ENCODE measurements at regions not wholly inside any gene's neighbourhood (a gene's known extent, or its start where the extent isn't known, plus 50 kb on each side); places are given as distances from the start of the nearest gene placed in this dataset.

DNA sequence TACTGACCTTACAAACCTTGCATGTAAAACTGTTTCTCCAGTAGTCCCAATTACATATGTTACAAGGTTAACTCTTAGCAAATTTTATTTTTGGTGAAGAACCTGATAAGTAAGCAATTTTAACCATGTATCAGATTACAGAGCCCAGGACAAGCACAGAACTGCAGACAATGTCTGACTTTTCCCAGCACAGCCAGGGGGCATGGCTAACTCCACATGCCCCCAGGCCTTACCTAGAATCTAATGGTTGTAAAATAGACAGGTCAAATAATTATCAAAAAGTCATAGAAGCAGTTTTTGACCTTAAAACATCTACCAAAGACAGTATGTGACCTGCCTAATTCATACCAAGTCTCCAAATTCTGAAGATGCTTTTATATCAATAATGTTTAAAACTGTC is 364.1 kb downstream of the FOXO1 start:
- DNase-seq (ENCODE audit: low spot score): no peak

DNA sequence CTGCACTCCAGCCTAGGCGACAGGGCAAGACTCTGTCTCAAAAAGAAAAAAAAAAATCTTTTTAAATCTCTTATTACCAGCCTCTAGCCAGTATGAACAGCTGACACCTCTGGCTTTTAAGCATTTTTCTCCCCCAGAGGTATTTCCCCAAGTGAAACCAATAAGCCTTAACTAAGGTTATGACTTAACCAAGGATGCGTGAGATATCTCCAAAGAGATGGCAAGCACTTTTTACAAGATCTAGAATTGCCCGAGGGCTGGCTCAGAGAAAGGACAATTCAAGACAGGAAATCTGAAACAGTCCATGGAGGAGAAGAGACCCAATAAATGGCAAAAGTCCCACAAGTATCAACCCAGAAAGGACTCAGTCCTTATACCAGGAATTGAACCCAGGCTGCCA is 362.1 kb downstream of the FOXO1 start:
- no peak for DNase-seq (ENCODE audit: low spot score)

DNA sequence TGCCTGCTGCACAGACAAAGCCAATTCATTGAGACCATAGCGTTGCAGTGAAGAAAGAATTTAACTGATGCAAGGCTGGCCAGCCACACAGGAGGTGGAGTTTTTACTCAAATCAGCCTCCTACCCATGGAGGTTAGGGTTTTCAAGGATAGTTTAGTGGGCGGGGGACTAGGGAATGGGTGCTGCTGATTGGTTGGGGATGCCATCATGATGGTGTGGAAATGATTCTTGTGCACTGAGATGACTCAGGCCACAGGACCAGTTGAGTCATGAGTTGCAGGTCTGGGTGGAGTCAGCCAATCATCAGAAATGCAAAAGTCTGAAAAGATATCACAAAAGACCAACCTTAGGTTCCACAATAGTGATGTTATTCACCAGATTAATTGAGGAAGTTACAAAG is 359.6 kb downstream of the FOXO1 start:
- no peak for DNase-seq (ENCODE audit: low spot score)

DNA sequence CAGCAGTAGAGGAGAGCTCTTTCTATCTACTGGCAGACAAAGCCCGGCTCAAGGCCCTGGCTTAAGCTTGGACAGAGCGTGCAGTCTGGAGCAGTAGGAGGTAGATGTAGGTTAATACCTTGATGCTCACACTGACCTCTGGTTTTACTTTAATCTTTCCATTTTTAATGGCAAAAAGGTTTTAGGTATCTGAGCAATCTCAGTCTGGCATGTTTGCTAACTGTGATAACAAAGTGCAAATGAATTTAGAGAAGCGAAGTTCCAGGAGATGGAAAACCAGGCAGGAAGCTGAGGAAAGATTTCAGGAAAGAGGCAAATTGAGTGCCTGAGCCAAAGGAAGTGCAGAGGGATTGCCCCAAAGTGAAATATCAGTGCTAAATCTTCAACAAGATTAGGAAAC is 356.6 kb downstream of the FOXO1 start:
- no peak for DNase-seq (ENCODE audit: low spot score)

DNA sequence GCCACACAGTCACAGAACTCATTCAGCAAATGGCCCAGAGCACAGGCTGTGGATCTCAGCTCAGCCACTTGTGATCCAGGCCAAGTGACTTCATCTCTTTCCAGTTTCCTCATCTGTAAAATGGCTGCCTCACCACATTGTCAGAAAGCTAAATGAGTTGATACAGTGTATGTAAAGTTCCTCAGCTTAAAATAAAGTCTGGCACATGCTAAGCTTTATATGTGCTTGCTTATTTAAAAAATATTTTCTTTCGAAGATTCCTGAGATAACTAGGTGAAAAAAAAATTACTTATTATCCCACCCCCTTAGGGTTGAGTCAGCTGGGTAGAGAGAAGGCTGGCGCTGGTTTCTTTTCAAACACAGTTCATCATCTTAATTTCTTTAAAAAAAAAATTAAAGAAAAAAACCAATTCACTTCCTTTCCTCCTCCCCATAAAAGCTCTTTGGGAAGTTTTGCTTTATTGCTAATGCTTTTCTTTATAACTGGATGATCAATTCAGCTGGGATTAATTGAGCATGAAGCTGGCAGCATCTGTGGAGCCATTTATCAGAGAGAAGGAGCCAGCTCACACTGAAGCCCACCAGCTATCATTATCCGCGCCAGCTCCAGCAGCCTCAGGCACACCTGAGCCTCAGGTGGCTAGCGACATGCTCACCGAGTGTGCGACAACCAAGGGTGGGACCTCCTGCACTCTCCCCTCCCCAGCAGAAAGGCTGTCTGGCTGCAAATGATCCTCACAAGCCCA is 354.9 kb downstream of the FOXO1 start:
- DNase-seq (ENCODE audit: low spot score): no peak

DNA sequence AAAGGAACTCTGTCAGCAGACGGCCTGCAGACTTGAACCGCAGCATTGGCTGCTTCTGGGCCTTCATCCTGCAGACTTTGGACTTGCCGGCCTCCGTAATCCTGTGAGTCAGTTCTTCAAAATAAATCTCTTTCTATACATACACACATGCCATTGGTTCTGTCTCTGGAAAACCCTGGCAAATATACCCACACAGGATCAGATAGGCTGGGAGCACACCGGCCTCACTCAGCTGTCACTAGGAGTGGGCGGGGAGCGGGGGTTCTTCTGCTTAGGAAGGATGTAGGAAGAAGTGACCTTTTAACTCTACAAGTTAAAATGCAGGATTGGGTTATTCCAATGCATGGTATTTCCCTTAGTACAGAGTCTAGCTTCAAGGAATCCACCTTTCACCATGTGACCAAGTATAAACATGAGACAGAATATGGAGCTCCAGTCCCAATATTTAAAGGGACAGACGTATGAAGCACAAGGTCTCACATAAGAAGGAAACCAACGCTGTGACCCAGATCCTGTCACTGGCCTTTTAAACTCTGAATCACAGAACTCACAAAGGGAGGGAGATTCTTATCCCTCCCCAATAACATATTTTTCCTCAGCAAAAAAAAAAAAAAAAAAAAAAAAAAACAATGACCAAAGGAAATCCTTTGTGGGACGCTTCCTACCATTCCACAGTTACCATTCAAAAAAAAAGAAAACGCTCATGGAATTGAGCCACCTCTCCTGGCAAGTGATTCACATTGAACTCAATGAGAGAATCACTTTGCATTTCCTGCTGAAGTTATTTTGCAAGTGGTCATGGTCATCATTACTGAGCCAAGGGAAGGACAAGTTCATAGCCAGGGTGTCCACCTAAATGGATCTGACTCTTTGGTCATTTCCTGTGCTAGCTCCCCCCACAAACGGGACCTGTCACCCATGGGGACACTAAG is 352.9 kb downstream of the FOXO1 start:
- no peak for DNase-seq (ENCODE audit: low spot score)

DNA sequence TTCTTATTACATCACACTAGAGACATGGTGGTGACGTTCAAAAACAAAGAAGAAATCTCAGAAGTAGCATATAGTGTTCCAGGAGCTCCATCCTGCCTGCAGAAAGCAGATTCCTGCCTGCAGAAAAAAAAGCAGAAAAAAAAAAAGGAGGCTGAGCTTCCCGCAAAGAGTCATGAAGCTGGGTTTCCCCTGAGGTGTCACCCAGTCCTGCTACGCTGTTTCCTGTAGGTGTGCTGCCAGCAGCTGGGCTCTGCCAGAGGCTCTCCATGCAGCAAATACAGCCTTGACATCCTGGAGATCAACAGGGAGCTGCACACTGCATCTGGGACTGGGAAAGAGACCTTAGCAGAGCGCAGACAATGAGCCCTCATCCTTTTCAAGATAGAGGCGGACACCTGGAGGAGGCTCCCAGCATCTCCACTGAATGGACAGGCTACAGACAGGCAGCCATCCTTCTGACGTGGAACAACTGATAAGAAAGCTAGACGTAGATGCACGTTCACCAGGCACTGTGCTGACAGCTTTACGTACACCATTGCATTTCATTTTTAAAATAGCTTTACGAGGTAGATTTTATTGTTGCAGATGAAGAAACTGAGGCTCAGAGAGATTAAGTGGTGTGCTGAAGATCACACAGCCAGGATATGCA is 350.9 kb downstream of the FOXO1 start:
- no peak for DNase-seq (ENCODE audit: low spot score)

DNA sequence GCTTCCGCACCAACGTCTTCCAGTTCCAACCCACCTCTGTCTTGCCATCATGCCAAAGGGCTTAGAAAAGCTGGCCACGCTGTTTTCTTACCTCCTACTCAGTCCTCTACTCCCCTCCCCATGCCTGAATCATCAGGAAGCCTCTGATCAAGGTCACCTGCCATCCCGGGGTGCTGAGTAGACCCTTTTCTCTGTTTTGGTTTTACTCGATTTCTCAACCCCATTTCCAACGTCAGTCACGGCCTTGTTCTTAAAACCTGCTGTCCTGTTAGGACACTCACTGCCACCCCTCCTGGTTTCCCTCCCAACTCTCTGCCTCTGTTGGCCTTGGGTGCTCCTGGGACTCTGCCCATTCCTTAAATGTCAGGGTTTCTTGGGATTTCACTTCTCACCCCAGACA is 350.1 kb downstream of the FOXO1 start:
- DNase-seq (ENCODE audit: low spot score): no peak

DNA sequence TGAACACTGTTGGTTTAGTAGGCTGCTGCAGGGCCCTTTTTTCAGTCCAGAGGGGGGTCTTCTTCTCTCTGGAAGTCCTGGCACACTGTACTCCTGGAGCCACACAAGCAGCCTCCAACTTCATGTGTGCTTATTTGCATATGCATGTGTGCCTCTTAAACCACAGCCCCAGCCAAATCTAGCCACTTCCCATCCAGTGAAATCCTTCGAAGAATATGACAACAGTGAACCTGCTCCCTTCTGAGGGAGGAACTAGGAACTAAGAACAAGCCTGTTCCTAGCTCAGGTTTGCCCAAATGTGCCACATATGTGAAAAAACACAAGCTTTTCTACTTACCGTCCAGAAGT is 348.5 kb downstream of the FOXO1 start:
- no peak for DNase-seq (ENCODE audit: low spot score)

DNA sequence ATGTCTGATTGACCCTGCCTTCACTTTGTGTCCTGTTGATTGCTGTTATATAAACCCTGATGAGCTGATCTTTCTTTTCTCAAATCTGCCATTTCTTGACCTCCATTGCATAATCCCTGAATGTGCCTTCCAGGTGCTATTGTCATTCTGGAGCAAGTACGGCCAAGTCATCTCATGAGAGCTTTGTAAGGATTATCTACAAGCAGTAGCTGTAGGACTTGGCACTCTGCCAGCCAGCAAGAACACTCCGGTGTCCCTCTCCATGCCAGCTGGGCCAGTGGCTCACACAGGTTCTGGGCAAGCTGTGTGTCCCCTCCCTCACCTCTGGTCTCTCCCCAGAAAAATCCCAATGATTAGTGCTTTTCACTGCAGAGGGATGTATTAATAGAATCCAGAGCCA is 348.1 kb downstream of the FOXO1 start:
- peak; percentile 21 for DNase-seq (ENCODE audit: low spot score)

DNA sequence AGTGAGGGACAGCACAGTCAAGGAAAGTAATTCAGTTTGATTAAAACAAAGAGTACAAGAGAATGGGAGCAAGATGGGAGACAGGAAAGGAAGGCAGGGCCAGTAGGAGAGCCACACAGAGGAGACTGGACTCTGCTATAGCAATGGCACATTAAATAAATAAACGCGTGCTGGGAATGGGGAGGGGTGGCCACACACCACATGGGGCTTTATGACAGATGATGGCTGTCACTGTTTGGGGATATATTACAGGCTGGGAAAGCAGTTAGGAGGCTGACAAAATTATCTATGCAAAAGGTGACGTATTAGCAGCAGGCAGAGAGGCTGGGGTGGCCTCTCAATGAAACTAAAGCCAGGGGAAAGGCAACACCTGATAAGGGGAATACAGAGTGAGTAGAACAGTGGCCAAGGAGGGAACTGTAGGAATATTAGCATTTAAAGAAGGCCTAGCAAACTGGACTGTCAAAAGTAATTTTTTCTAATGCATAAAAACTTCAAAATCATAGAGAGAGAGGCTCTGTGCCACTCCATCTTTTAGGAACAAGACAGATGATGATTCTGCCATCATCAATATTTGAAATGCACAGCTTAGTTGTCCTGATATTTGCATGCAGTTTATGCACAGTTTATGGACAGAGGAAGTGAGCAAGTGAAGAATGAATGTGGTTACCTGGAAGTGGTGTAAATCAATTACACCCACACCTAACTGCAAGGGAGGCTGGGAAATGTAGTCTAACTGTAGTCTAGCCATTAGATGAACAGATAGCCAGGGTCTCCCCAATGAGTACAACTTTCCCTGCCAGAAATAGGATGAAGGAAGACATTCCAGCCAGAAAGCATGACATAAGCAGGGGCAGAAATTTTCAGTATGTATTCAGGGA is 346.5 kb downstream of the FOXO1 start:
- no peak for DNase-seq (ENCODE audit: low spot score)

DNA sequence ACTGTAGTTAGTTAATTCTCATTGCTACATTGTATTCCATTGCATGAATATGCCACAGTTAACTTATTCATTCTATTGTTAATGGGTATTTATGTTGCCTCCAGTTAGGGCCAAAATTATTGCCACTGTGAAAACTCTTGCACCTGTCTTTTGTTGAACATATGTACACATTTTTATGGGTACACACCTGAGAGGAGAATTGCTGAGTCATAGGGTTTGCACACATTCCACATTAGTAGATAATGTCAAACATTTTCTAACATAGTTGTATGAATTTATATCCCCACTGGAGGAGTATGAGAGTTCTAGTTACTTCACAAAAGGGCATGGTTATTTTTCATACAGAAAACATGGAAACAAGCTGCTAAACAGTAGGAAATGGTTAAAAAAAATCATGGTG is 338.4 kb downstream of the FOXO1 start:
- no peak for DNase-seq (ENCODE audit: low spot score)

DNA sequence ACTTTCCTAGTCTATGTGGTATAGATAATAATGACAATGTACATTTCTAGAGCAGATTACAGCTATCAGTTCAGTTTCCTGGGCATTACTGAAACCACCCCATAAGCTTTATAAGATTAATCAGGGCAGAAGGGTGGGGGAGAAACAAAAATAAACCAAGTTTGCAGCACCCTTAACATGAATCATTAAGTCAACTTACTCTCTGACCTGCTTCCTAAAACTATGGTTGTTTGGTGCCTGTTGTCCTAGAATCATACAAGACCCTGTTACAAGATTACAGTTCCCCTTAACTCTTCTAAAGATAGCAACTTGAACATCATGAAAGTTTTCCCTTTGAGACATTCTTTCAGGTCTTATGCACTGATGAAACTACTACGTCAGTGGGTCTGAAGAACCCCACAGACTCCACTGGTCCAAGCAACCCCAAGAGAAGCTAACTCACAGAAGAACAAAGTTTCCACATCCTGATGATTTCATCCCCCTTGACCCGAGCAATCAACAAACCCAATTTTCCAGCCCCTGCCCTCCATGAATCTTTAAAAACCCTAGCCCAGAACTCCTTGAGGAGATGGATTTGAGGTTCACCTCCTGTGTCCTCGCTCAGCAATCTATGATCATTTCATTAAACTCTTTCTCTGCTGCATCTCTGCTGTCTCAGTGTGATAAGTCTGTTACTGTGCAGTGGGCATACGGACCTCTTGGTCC is 336.5 kb downstream of the FOXO1 start:
- no peak for DNase-seq (ENCODE audit: low spot score)

DNA sequence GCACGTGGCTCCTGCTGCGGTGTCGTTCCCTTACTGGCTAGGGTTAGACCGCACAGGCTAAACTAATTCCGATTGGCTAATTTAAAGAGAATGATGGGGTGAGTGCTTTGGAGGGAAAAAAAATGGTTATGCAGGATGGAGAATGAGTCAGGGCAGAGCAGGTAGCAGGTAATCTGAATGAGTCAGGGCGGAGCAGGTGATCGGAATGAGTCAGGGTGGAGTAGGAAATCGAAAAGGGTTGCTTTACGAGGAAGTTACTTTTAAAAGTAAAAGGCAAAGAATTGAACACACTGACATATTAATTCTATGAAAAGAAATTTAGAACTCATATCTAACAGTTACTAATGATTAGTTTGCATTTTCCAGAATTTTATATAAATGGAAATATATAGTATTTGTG is 335.5 kb downstream of the FOXO1 start:
- no peak for DNase-seq (ENCODE audit: low spot score)

DNA sequence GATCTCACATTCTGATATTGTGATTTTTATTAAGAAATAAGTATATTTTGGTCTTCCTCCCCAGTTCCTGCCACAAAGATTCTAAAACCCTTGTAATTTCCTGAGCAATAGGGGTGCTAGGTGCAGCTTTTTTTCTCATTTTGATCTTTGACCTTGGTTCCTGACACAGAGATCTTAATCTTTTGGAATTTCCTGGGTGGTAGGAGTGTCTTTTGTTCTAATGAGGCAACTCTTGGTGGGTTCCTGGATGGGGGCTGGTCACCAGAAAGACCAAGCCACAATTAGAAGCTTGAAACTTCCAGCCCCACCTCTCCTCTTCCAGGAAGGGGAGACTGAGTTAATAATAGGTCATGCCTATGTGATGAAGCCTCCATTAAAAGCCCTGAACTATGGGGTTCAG is 334.6 kb downstream of the FOXO1 start:
- DNase-seq (ENCODE audit: low spot score): no peak

DNA sequence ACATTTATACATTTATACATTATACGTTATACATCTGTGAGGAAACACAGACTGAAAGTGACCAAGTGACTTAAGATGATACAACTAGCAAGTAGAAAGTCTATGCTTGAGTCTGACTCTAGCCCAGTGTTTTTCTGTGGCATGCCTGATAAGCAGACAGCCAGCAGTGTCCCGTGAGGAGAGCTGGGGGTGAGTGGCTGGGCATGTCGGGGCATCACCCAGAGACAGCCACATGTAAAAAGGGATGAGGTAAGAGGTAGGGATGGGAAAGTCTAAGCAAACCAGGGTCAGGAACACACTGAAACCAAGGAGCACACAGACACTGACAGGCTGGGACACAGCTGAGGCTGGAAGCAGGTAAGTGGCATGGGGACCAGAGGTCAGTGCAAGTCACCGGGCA is 333.2 kb downstream of the FOXO1 start:
- no peak for DNase-seq (ENCODE audit: low spot score)

DNA sequence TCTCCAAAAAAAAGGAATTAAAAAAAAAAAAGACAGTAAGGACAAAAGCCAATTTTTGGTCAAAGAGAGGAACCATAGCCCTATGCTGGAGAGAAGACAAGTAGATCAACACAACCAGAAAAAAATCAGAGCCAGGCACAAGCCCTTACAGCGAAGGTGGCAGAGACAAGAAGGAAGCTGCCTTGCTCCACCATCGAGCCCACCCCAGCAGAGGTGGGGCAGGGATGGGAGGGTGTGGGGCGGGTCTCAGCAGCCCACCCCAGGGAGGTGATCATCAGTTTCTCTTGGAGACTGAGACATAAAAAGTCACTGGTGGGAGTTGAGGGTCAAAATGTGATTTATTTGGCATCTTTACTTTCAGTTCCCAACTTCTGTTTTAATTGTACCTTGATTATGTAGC is 332.4 kb downstream of the FOXO1 start:
- DNase-seq (ENCODE audit: low spot score): no peak

DNA sequence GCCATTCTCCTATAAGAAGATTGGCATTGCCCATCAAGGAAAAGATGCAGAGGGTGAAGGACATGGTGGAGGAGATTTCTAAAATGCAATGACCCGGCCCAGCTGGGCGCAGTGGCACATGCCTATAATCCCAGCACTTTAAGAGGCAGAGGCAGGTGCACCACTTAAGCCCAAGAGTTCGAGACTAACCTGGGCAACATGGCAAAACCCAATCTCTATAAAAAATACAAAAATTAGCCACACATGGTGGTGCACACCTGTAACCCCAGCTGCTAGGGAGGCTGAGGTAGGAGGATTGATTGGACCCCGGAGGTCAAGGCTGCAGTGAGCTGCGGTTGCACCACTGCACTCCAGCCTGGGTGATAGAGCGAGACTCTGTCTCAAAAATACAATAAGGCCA is 331.8 kb downstream of the FOXO1 start:
- DNase-seq (ENCODE audit: low spot score): no peak

DNA sequence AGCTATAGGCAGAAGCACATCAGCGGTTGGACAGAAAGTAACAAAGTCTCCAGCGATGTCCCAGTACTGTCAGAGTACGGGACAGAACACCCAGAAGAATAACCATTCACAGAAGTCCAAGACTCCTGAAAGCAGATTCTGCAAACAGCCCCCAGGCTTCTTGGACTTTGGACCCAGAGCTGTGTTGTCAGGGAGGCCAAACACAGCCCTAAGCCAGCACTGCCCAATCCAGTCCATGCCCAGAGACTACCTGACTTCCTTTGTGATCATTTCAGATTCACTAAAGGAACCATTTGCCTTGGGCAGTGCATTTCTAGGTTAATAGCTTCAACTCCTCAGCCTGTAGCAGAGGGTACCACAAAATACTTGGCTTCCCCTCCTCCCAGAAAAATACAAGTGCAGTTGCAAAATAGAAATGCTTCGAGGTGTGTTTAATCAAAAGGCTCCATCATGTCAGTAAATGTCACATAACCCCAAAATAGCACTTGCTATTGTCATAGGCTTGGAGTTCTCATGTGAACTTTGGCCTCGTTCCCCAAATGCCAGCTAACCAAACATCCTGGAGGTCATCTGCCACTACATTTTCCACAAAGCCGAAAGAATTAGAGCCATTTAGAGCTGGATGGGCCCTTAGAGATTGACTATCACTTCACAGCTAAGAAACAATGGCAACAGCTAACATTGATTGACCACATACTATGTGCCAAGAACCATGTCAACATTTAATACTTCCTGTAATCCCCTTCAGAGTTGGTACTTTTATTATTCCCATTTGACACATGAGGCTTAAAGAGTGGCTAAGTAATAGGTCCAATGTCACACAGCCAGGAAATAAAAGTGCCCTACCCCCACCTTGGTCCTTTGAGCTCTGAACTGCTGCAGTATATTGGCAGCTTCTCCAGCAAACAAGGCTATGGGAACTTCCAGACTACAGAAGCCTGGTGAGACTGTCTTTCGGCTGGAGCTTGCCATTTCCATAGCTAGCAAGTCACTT is 329.9 kb downstream of the FOXO1 start:
- DNase-seq (ENCODE audit: low spot score): no peak

DNA sequence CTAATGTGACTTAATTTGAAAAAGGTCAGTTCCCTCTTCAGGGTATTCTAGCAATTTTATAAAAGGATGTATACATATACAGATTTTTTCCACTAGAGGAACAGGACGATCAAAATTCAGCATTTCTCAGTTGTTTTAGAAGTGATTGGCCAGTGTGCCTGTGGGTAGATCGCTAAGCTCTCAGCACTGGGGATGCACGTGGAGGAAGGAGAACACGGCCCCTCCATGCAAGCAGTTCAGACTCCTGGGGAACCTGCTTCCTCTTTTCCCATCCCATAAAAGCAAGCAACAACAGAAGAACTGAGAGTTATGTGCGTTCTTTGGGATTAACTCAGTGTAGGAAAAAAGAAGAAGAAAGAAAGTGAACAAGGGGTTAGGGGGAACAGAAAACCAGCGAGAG is 328.8 kb downstream of the FOXO1 start:
- no peak for DNase-seq (ENCODE audit: low spot score)
